Activated CD4-positive, alpha-beta T cell treated with anti-CD3 and anti-CD28 coated beads, Interleukin-2, amount 10 ng/mL, durations not matched to agents 24 days and 14 days (primary cell): ENCODE measurements at regions not wholly inside any gene's neighbourhood (a gene's known extent, or its start where the extent isn't known, plus 50 kb on each side); places are given as distances from the start of the nearest gene placed in this dataset.
"Not testable (repeated sequence)": the region's sequence is repeated elsewhere in the genome, so short reads cannot be mapped to it uniquely, and the experiment has no call there.

Experiments used
- DNase-seq: peaks from one replicate; pipeline ENCODE4 v3.0.0; 2022
- H3K27ac Mint-ChIP-seq: one replicate; pipeline ENCODE4 v1.8.0; 2022; ENCODE audit warnings: mild to moderate bottlenecking, mixed read lengths
- H3K27me3 Mint-ChIP-seq: one replicate; pipeline ENCODE4 v1.8.0; 2022; ENCODE audit warnings: mixed read lengths
- H3K36me3 Mint-ChIP-seq: one replicate; pipeline ENCODE4 v1.8.0; 2022; ENCODE audit warnings: low read depth, mild to moderate bottlenecking, mixed read lengths
- H3K4me1 Mint-ChIP-seq: one replicate; pipeline ENCODE4 v1.8.0; 2021; ENCODE audit warnings: mixed read lengths
- H3K4me3 Mint-ChIP-seq: one replicate; pipeline ENCODE4 v1.8.0; 2022; ENCODE audit warnings: mild to moderate bottlenecking, moderate library complexity, mixed read lengths
- H3K9me3 Mint-ChIP-seq: one replicate; pipeline ENCODE4 v1.8.0; 2021; ENCODE audit warnings: mixed read lengths
- intact Hi-C: fragments of 100-400 bp; cut with micrococcal nuclease; formaldehyde crosslinking; loops from one replicate; pipeline ENCODE4 v1.15.1; 2023

DNA sequence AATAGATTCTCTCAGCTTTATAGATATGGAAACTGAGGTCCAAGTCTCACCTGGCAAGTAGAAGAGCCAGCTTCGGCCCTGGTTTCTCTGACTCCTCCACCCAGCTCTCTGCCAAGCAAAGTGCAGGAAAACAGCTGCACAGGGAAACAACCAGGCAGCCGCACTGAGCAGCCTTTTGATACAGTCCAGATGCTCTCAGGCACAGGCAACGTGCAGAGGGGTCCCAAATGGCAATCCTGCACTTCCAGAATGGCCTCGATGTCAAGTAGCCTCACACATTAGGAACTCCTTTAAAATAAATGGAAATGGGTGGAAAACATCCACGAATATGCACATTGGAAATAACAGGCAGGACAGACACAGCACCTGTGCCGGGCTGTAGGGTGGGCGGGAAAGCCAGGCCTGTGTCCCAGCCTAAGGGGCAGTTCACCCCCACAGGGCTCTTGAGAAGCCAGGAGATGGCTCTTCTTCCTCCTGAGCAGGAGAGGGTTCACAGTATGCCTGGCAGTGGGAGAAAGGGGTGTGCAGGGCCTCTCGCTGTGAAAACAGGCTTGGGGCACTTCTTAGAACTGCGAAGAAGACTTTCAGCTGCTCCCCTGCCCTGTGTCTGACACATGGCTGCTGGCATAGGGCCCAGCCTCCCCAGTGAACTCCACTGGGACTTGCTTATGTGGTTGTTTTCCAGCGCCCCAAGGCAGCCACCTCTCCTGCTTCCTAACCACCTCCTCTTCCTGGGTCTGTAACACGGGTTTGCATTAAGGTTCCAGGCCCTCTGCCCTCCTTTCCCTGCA, 63.9 kb upstream of the TUBA3E start:
- Mint-ChIP-seq H3K9me3 (no peaks in the 10 kb centered on the region), H3K36me3 (no peaks in the 10 kb centered on the region), H3K27me3 (peaks cover 13% of the 10 kb centered on the region), H3K4me3 (no peak overlapping the region), H3K4me1 (no peaks in the 10 kb centered on the region), H3K27ac (no peak overlapping the region)
- peak; percentile 36 for DNase-seq
- intact Hi-C loops, result no loop called here

DNA sequence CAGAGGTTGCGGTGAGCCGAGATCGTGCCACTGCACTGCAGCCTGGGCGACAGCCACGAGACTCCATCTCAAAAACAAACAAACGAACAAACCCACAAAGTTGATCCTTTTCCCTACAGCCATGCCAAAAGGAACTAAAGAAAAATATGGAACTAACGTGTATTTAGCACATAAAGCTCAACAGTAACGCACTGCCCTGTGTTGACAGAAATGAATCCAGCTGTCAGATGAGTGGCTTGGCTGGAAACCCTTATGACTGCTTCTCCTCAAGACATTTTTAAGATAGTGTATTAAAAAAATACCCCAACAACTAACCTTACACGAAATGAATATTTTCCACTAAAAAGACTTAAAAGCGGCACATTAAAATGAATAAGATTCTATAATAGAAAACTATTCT, 62.9 kb upstream of the TUBA3E start:
- H3K9me3 Mint-ChIP-seq, result no peaks in the 10 kb centered on the region
- H3K4me3 Mint-ChIP-seq, result no peak overlapping the region
- intact Hi-C loops, result no loop called here

DNA sequence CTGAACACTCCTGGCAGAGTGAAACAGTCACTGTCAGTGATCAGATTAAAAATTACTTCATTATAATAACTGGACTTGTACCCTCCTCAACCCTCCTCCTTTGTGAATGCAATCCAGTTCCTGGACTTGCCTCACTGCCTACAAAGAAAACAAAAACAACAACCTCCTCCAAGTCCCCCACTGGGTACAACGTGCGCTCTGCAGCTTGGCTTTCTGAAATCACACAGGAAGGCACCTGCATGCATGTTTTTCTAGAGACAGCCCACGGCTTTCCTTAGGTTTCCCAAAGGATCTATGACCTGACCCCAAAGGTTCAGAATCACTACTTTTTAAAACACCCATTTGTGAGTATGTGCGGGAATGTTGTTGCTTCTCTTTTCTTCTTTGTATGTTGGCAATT, 61.4 kb upstream of the TUBA3E start:
- H3K4me1 Mint-ChIP-seq, result no peaks in the 10 kb centered on the region
- intact Hi-C loops, result no loop called here
- DNase-seq, result peak; percentile 34
- no peaks in the 10 kb centered on the region for H3K9me3 Mint-ChIP-seq
- H3K27me3 Mint-ChIP-seq, result peaks cover 20% of the 10 kb centered on the region
- H3K27ac Mint-ChIP-seq, result no peak overlapping the region
- no peaks in the 10 kb centered on the region for H3K36me3 Mint-ChIP-seq
- H3K4me3 Mint-ChIP-seq, result no peak overlapping the region

More for the DNA sequence above, 62.9 kb upstream of the TUBA3E start:
- DNase-seq, result no peak
- H3K27me3 Mint-ChIP-seq, result peaks cover 13% of the 10 kb centered on the region
- H3K4me1 Mint-ChIP-seq, result no peaks in the 10 kb centered on the region
- H3K27ac Mint-ChIP-seq, result no peak overlapping the region
- H3K36me3 Mint-ChIP-seq, result no peaks in the 10 kb centered on the region

DNA sequence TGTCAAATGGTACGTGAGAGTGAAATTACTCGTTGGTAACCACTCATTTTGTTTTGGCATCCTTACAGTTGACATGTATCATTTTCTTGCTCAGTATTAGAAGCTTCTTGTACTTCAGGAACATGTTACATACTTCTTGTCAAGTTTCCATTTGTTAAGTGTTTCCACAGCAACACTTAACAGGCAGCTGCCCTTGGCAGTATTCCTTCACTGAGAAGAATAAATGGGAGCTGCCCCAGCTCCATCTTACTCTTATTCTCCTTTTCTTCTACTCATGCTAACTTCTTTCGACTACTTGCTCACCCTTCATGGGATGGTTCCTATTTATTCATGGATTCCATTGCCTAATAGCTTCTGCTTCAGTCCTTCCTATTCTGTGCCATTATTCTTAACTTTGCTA, 60.1 kb upstream of the TUBA3E start:
- no peak for DNase-seq
- no peak overlapping the region for H3K27ac Mint-ChIP-seq
- H3K9me3 Mint-ChIP-seq, result no peaks in the 10 kb centered on the region
- peaks cover 21% of the 10 kb centered on the region for H3K27me3 Mint-ChIP-seq
- no peak overlapping the region for H3K4me3 Mint-ChIP-seq
- intact Hi-C loops, result no loop called here
- no peaks in the 10 kb centered on the region for H3K36me3 Mint-ChIP-seq
- H3K4me1 Mint-ChIP-seq, result no peaks in the 10 kb centered on the region

DNA sequence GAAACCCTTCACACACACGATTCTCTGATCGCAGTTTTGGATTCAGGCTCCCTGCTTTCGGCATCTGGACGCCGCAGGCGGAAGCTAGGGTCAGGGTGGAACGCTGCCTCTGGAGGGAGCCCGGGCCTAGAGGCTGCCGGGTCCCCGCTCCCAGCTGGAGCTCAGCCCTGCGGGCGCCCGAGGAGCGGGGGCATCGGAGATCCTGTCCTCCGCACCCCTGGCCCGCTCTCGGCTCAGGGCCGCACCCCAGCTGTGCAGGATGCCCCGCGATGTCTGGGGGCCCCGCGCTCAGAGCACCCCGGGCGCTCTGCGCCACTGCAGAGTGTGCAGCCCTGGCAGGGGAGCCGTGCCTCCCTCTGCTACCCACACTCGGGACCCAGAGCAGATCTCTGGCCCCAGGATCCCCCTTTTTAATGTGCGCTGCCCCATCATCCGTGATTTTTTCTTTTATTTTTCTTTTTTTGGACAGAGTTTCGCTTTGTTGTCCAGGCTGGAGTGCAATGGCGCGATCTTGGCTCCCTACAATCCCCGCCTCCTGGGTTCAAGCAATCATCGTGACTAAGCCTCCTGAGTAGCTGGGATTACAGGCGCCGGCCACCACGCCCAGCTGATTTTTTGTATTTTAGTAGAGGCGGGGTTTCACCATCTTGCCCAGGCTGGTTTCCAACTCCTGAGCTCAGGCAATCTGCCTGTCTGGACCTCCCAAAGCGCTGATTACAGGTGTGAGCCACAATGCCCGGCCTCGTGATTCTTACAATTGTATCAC, 54.8 kb upstream of the TUBA3E start:
- no peak for DNase-seq
- peaks cover 31% of the 10 kb centered on the region for H3K27me3 Mint-ChIP-seq

DNA sequence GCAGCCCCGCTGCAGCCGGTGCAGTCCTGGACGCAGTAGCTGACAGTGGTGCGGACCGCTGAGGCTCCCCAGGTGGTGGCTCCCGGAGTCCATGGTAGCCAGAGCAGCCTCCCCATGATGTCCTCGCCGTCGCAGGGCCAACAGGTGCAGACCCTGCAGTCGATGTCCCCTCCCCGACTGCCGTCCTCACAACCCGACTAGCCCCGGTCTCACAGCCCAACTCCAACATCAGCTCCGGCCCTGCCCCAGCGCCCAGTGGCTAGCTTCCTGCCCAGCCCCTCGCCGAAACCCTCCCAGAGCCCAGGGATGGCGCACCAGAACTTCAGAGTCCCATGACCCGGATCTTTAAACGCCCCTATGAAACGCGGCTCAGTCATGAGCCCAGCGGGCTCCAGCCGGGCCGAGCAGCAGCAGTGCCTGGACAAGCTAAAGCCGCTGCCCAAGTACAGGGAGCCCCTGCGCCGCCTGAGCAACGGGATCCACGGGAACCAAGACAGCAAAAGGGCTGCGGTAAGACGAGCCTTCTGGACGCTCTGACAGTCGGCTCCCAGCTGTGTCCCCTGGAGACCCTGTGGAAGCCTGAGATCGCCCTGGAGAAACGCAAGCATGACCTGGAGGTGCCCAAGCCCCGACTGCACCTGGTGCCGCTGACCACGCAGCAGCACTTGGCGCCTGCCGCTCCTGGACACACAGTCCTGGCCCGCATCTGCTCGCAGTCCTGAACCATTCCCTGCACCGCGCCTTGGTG, 53.8 kb upstream of the TUBA3E start:
- H3K4me3 Mint-ChIP-seq, result no peak overlapping the region
- H3K36me3 Mint-ChIP-seq, result no peaks in the 10 kb centered on the region
- H3K27ac Mint-ChIP-seq, result no peak overlapping the region
- no peak for DNase-seq
- H3K4me1 Mint-ChIP-seq, result no peaks in the 10 kb centered on the region
- peaks cover 31% of the 10 kb centered on the region for H3K27me3 Mint-ChIP-seq
- intact Hi-C loops, result no loop called here
- H3K9me3 Mint-ChIP-seq, result no peaks in the 10 kb centered on the region

More for the DNA sequence above, 54.8 kb upstream of the TUBA3E start:
- Mint-ChIP-seq H3K27ac (no peak overlapping the region), H3K4me3 (no peak overlapping the region), H3K9me3 (no peaks in the 10 kb centered on the region), H3K4me1 (no peaks in the 10 kb centered on the region), H3K36me3 (no peaks in the 10 kb centered on the region)
- intact Hi-C loops, result no loop called here

DNA sequence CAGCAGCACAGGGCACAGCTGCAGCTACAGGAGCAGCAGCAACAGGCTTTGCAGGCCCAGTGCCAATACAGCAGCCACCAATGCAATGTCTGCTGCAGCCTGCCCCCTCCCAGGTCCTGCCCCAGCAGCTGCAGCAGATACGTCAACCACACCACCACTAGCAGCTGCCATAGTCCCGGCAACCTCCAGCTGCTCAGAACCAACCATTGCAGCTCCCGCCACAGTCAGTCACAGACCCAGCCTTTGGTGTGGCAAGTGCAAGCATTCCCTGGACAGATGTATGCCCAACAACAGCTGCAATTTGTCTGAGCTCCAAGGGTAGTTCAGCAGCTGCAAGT, 53.3 kb upstream of the TUBA3E start:
- H3K4me1 Mint-ChIP-seq, result no peaks in the 10 kb centered on the region
- H3K9me3 Mint-ChIP-seq, result no peaks in the 10 kb centered on the region
- H3K27me3 Mint-ChIP-seq, result peaks cover 34% of the 10 kb centered on the region
- no peak for DNase-seq
- intact Hi-C loops, result no loop called here
- no peak overlapping the region for H3K4me3 Mint-ChIP-seq
- H3K27ac Mint-ChIP-seq, result no peak overlapping the region
- H3K36me3 Mint-ChIP-seq, result no peaks in the 10 kb centered on the region

DNA sequence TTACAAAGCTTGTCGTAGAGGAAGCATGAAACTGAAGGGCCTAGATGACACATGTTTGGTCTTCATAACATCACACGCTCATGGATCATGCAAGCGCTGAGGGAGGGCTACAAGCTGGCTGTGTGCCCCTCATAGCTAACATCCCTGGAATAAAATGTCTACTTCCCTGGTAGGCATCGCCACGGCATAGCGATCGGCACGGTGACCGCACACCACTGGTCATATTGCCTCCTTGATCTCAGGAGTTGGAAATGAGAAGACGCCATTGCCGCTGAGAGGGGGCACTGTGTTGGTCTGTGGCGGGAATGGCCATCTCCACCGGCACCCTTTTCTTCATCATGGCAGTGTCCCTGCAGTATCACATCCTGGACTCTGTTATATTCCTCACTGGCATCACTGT, 50.1 kb upstream of the TUBA3E start:
- intact Hi-C loops, H3K4me3 Mint-ChIP-seq, H3K27ac Mint-ChIP-seq, H3K9me3 Mint-ChIP-seq, H3K4me1 Mint-ChIP-seq, H3K36me3 Mint-ChIP-seq: not testable (repeated sequence)
- peaks cover 28% of the 10 kb centered on the region for H3K27me3 Mint-ChIP-seq
- DNase-seq, result peak; percentile 44
